SU-DHL-6 (cell line): ENCODE measurements at regions not wholly inside any gene's neighbourhood (a gene's known extent, or its start where the extent isn't known, plus 50 kb on each side); places are given as distances from the start of the nearest gene placed in this dataset.

Source experiments
- H2AFZ ChIP-seq: fragments of 200-600 bp; sonication (generic); 2 replicates; pipeline ENCODE4 v1.6.1; 2014; ENCODE audit warnings: low read depth, mild to moderate bottlenecking, moderate library complexity, mixed read lengths, antibody characterized with exemption, low read length; ENCODE audit not compliant: severe bottlenecking
- H3F3A ChIP-seq: fragments of 200-600 bp; shearing (Covaris generic); 2 replicates; pipeline ENCODE4 v1.6.0; 2016; ENCODE audit warnings: antibody characterized with exemption, mild to moderate bottlenecking; ENCODE audit not compliant: insufficient read depth
- H3K27ac ChIP-seq: fragments of 200-600 bp; sonication (generic); 2 replicates; pipeline ENCODE4 v1.5.1; 2016; ENCODE audit warnings: low read depth, mild to moderate bottlenecking, low read length, moderate library complexity, mixed read lengths
- H3K27me3 ChIP-seq: fragments of 200-600 bp; sonication (generic), shearing (Covaris generic); 2 replicates; pipeline ENCODE4 v1.6.0; 2014; ENCODE audit warnings: mild to moderate bottlenecking, low read length
- H3K36me3 ChIP-seq: fragments of 200-600 bp; sonication (generic); 2 replicates; pipeline ENCODE4 v1.6.1; 2014; ENCODE audit warnings: mild to moderate bottlenecking, low read length, mixed read lengths
- H3K4me2 ChIP-seq: fragments of 300-600, 200-600 bp; shearing (Covaris generic), sonication (generic); 2 replicates; pipeline ENCODE4 v1.6.0; 2014; ENCODE audit warnings: low read length, low read depth, mild to moderate bottlenecking; ENCODE audit not compliant: poor library complexity, severe bottlenecking
- H3K4me3 ChIP-seq: fragments of 200-600 bp; sonication (generic); 2 replicates; pipeline ENCODE4 v1.5.1; 2014; ENCODE audit warnings: antibody characterized with exemption, low read length, mild to moderate bottlenecking, mixed read lengths; ENCODE audit not compliant: insufficient read depth, poor library complexity, severe bottlenecking
- H3K79me2 ChIP-seq: fragments of 200-600 bp; sonication (generic); 2 replicates; pipeline ENCODE4 v1.6.1; 2014; ENCODE audit warnings: mild to moderate bottlenecking, low read length, moderate library complexity; ENCODE audit not compliant: insufficient read depth
- H3K9ac ChIP-seq: fragments of 200-600 bp; sonication (generic); 2 replicates; pipeline ENCODE4 v1.7.0; 2014; ENCODE audit warnings: mild to moderate bottlenecking, low read length
- H3K9me2 ChIP-seq: fragments of 200-600 bp; sonication (generic); replicated peaks from 2 replicates; pipeline ENCODE4 v1.6.1; 2014; ENCODE audit warnings: low read length; ENCODE audit not compliant: insufficient read depth
- H3K9me3 ChIP-seq: fragments of 200-600 bp; sonication (generic); 2 replicates; pipeline ENCODE4 v1.6.1; 2014; ENCODE audit warnings: low read length, mixed read lengths; ENCODE audit not compliant: insufficient read depth
- H4K20me1 ChIP-seq: fragments of 200-600 bp; sonication (generic); 2 replicates; pipeline ENCODE4 v1.6.1; 2014; ENCODE audit warnings: low read depth, mild to moderate bottlenecking, antibody characterized with exemption, low read length, moderate library complexity, mixed read lengths
- CTCF ChIP-seq: fragments of 200-600 bp; sonication (generic); IDR thresholded peaks from one replicate; pipeline ENCODE4 v1.5.1; 2017; ENCODE audit warnings: antibody characterized with exemption, mild to moderate bottlenecking, low read length, moderate library complexity; ENCODE audit not compliant: insufficient read depth, poor library complexity, severe bottlenecking
- EZH2phosphoT487 ChIP-seq: fragments of 200-600 bp; sonication (generic), shearing (Covaris generic); conservative IDR thresholded peaks from 2 replicates; pipeline ENCODE4 v1.6.1; 2018; ENCODE audit warnings: mild to moderate bottlenecking, antibody characterized with exemption, low read length, moderate library complexity, mixed read lengths

DNA sequence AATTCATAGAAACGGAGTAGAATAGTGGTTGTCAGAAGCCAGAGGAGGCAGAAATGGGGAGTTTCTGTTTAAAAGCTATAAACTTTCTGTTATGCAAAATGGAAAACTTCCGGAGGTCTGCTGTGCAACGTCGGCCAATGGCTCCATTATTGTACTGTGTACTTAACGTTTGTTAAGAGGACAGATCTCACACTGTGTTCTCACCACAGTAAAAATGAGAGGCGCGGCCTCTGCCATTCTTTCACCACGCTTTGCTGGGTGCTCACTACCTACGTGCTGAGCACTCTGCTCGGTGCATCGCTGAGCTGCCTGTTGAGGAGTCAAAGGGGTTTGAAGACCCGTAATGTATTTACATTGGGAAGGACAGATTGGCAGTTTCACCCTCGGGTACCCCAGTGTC lies 218.8 kb upstream of the B3GAT1 start:
- Histone ChIP-seq H3K4me2 (no peak overlapping the region), H3K9me2 (no peaks in the 10 kb centered on the region), H3K79me2 (no peaks in the 10 kb centered on the region), H3K36me3 (no peaks in the 10 kb centered on the region), H4K20me1 (no peaks in the 10 kb centered on the region), H3K27me3 (no peaks in the 10 kb centered on the region), H2AFZ (no peak overlapping the region), H3K9me3 (no peaks in the 10 kb centered on the region), H3F3A (no peaks in the 10 kb centered on the region), H3K4me3 (no peak overlapping the region), H3K27ac (no peak overlapping the region), H3K9ac (no peak overlapping the region)
- TF ChIP-seq EZH2phosphoT487: no peak
- no peak for TF ChIP-seq CTCF

GRCh38 chr11:134628426-134628825 lies 216.4 kb upstream of the B3GAT1 start:
- Histone ChIP-seq H3K27me3 (no peaks in the 10 kb centered on the region), H3K9me3 (no peaks in the 10 kb centered on the region), H3K36me3 (no peaks in the 10 kb centered on the region), H3K4me3 (no peak overlapping the region), H2AFZ (no peak overlapping the region), H4K20me1 (no peaks in the 10 kb centered on the region), H3K4me2 (no peak overlapping the region), H3K79me2 (no peaks in the 10 kb centered on the region), H3K9me2 (no peaks in the 10 kb centered on the region), H3F3A (no peaks in the 10 kb centered on the region), H3K27ac (no peak overlapping the region), H3K9ac (no peak overlapping the region)
- no peak for TF ChIP-seq CTCF
- TF ChIP-seq EZH2phosphoT487: no peak

DNA sequence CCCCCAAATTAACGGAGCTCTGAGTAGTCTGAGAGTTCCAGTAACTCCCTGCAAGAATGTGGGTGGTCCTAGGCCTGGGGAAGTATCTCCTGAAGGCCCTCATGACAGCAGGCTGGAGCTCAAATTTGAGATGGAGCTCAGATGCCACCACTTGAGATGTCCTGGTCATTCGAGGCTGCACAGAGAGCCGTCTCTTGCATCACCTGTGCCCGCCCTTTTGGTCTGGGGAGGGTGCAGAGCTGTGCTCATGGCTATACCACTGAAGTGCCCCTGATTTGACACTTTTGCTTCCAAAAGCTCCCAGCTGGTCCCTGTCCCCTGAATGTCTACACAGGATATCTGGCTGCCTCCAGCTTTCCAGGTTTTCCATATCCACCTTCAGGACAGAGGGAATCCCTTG lies 214.0 kb upstream of the B3GAT1 start:
- Histone ChIP-seq H3K9me3 (no peaks in the 10 kb centered on the region), H3K27me3 (no peaks in the 10 kb centered on the region), H3K9ac (no peak overlapping the region), H3K27ac (no peak overlapping the region), H3K36me3 (no peaks in the 10 kb centered on the region), H3K9me2 (no peaks in the 10 kb centered on the region), H3K79me2 (no peaks in the 10 kb centered on the region), H2AFZ (no peak overlapping the region), H4K20me1 (no peaks in the 10 kb centered on the region), H3K4me3 (no peak overlapping the region), H3K4me2 (no peak overlapping the region), H3F3A (no peaks in the 10 kb centered on the region)
- TF ChIP-seq EZH2phosphoT487: no peak
- no peak for TF ChIP-seq CTCF

- Histone ChIP-seq H2AFZ (no peak overlapping the region), H3K9me3 (no peaks in the 10 kb centered on the region), H3K79me2 (no peaks in the 10 kb centered on the region), H3K27me3 (no peaks in the 10 kb centered on the region), H3K36me3 (no peaks in the 10 kb centered on the region), H3F3A (no peaks in the 10 kb centered on the region), H4K20me1 (no peaks in the 10 kb centered on the region), H3K4me3 (no peak overlapping the region), H3K4me2 (no peak overlapping the region), H3K9me2 (no peaks in the 10 kb centered on the region), H3K27ac (no peak overlapping the region), H3K9ac (no peak overlapping the region)
- TF ChIP-seq EZH2phosphoT487 (no peak), CTCF (no peak)
These were observed 213.6 kb upstream of the B3GAT1 start for GRCh38 chr11:134625631-134626030.
